GM12874 (cell line): ENCODE measurements at regions not wholly inside any gene's neighbourhood (a gene's known extent, or its start where the extent isn't known, plus 50 kb on each side); places are given as distances from the start of the nearest gene placed in this dataset.

Source experiments
- TF ChIP-seq, protein P1 (sequence below): IDR thresholded peaks from 2 replicates; pipeline ENCODE4 v1.5.1; 2011; ENCODE audit warnings: low read depth, mild to moderate bottlenecking, control low read depth, low read length, moderate library complexity; ENCODE audit not compliant: insufficient read depth

DNA sequence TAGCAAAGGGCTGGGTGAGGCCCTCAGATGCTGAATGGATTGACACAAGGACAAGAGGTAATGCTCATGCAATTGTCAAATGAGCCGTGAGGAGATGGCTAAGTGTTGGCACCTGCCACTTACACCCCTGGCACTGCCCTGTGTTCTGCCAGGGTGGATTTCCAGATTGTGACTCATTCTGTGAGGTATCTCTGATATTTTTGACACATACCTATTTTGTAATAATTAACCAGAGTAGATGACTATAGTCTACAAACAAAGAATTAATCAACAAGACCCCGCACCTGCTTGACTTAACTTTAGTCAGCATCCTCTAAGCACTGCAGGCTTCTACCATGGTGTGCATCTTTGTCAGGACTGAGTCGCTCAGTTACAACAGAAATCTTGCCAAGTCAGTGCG lies 200.8 kb downstream of the DIRAS2 start:
- TF ChIP-seq, protein P1, sequence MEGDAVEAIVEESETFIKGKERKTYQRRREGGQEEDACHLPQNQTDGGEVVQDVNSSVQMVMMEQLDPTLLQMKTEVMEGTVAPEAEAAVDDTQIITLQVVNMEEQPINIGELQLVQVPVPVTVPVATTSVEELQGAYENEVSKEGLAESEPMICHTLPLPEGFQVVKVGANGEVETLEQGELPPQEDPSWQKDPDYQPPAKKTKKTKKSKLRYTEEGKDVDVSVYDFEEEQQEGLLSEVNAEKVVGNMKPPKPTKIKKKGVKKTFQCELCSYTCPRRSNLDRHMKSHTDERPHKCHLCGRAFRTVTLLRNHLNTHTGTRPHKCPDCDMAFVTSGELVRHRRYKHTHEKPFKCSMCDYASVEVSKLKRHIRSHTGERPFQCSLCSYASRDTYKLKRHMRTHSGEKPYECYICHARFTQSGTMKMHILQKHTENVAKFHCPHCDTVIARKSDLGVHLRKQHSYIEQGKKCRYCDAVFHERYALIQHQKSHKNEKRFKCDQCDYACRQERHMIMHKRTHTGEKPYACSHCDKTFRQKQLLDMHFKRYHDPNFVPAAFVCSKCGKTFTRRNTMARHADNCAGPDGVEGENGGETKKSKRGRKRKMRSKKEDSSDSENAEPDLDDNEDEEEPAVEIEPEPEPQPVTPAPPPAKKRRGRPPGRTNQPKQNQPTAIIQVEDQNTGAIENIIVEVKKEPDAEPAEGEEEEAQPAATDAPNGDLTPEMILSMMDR, result no peak

DNA sequence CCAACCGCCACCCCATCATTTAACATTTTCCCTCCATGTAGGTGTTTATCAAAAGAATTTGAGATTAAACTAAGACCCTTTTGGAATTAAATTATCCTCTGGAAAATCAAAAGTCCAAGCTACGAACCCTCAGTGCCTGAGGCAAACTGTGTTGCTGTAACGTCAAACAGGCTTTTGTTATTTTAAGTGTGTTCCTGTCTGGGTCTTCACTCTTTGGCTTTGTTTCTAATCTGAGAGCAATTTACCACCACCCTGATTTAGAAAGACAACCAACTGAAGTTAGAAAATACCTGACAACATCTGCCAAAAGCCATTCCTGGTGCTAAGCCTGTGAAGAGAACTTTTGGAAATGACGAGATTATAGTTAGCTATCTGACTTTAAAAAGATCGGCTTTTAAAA lies 199.9 kb downstream of the DIRAS2 start:
- TF ChIP-seq, protein P1, result no peak

DNA sequence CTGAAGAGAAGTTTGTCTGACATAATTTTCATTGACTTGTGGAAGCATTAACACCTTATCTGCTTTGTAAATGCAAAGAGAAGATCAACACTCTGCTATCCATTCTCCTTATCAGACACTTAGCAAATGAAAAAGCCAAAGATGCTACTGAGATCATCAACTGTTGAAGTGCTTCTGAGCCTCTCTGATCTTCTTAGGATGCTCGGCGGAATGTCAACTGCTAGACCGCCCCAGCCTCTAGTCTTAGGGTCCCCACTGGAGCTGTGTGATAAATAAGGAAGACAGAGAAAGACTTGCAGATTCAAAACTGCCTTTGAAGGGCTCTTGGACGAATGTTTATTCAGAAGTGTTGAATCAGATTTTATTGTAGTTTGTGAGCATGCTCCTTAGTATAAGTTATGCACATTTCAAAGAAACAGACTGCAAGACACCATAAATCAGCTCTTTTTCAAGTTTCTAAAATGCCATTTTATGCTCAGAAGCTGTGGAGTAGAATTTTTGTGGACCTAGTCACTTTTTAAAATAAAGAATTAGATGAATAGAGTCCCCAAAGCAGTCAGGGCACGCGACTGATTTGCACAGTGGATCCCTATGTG lies 197.9 kb downstream of the DIRAS2 start:
- TF ChIP-seq, protein P1, result no peak

DNA sequence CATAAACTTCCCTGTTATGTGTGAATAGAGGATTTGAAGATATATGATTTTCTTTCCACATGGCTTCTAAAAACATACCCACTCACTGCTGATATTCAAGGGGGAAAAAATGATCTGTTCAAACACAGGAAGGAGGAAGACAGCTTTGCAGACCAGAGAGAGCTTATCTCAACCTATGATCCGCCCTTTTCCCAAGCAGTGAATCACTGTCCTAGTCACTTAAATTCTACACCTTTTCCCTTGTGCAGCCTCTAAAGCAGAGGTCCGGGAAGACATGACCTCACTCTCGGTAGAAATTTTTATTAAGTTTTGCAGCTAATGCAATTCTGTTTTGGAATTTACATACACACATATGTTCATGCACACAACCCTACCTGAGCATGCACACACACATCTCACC lies 197.2 kb downstream of the DIRAS2 start:
- TF ChIP-seq, protein P1, result no peak

DNA sequence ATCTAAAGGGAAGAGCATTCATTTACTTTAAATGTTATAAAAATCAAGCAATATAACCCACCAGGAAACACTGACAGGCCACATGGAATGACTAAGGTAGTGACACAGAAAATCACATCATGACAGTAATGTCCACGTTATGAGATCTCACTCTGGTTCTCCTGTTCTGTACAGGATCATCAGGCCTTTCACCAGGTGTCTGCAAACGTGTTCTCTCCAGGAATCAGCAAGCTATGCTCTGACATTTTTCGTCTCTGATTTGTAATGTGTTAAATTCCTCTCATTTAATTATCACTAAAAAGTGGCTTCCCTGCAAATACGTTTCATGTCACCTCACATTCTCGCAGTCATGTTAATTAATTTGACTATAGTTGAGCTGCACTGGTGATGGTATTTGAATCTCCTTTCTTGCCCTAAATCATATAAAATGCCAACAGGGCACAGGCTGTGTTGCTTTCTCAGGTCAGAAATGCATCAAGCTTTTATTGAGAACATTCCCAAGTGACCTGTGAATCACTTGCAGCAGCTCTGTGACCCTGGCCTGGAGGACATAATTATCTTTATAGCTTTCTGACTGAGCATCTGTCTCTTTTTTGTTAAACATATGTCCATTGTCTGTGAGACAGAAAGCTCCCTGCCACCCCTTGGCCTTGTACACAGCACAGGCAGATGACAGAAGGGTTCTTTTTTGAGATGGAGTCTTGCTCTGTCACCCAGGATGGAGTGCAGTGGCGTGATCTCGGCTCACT lies 196.2 kb downstream of the DIRAS2 start:
- TF ChIP-seq, protein P1, result no peak

DNA sequence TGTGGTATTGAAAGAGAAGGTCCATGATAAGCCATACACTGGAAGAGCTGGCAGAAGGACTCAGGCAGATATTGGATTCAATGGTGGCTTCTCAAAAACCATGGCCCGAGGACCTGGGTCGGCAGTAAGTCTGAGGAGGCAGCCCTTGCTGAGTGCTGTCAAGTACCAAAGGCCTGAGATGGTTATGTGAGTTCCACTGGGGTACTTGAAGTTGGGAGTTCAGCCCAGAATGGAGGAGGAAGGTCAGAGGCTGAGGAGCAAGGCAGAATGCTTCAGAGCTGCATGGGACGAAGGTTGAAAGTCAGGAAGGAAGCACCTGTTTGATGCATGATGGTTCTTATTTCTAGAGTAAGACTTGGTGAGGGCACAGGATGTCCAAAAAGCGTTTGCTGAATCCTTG lies 194.9 kb downstream of the DIRAS2 start:
- TF ChIP-seq, protein P1, result no peak

DNA sequence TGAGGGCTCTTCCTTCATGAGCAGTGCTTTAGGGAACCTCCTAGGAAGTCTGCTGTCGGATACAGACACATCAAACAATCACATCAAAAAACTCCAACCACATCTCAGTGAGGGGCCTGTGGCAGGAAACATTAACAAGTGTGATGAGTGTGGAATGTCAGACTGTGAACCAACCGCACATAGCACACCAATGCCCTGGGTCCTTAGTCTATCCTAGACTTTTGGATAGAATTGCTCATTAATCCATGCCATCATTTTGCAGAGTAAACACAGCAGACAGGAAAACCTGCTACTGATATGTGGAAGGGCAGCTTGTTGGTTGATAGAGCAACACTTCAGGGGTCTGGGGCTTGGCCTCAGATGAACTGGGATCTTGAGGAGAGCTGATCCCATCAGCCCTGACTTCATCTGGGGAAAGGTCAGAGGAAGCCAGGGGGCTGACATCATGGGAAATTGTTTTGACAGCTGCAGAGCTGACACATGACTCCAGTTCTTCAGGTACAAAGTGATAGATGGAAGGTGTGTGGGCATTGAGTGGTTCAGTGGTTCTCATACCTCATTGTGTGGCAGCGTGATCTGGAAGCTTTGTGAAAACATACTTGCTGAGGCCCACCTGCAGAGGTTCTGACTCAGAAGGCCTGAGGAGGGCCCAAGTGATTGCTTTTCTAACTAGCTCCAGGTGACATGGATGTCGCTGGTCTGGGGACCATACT lies 193.3 kb downstream of the DIRAS2 start:
- TF ChIP-seq, protein P1, result no peak
